Endothelial cell (in vitro differentiated cells): ENCODE measurements at regions not wholly inside any gene's neighbourhood (a gene's known extent, or its start where the extent isn't known, plus 50 kb on each side); places are given as distances from the start of the nearest gene placed in this dataset.

Source experiments
- DNase-seq: peaks from one replicate; pipeline ENCODE4 v3.0.0; 2021; ENCODE audit warnings: low spot score
- H3K27ac Mint-ChIP-seq: one replicate; pipeline ENCODE4 v1.8.0; 2021; ENCODE audit warnings: mixed read lengths, inconsistent platforms; ENCODE audit not compliant: unreplicated experiment
- H3K27me3 Mint-ChIP-seq: one replicate; pipeline ENCODE4 v1.8.0; 2021; ENCODE audit warnings: mild to moderate bottlenecking, moderate library complexity, mixed read lengths, inconsistent platforms; ENCODE audit not compliant: unreplicated experiment
- H3K36me3 Mint-ChIP-seq: one replicate; pipeline ENCODE4 v1.8.0; 2021; ENCODE audit warnings: mild to moderate bottlenecking, low read depth, mixed read lengths, inconsistent platforms; ENCODE audit not compliant: unreplicated experiment
- H3K4me1 Mint-ChIP-seq: one replicate; pipeline ENCODE4 v1.8.0; 2021; ENCODE audit warnings: mild to moderate bottlenecking, mixed read lengths, inconsistent platforms; ENCODE audit not compliant: unreplicated experiment
- H3K4me3 Mint-ChIP-seq: one replicate; pipeline ENCODE4 v1.8.0; 2021; ENCODE audit warnings: mild to moderate bottlenecking, mixed read lengths, inconsistent platforms; ENCODE audit not compliant: unreplicated experiment
- H3K9me3 Mint-ChIP-seq: one replicate; pipeline ENCODE4 v1.8.0; 2021; ENCODE audit warnings: mixed read lengths, inconsistent platforms; ENCODE audit not compliant: unreplicated experiment
- CTCF ChIP-seq: fragments of 200-600 bp; sonication (generic); IDR thresholded peaks from one replicate; pipeline ENCODE4 v1.5.0; 2021; ENCODE audit warnings: antibody characterized with exemption; ENCODE audit not compliant: unreplicated experiment

DNA sequence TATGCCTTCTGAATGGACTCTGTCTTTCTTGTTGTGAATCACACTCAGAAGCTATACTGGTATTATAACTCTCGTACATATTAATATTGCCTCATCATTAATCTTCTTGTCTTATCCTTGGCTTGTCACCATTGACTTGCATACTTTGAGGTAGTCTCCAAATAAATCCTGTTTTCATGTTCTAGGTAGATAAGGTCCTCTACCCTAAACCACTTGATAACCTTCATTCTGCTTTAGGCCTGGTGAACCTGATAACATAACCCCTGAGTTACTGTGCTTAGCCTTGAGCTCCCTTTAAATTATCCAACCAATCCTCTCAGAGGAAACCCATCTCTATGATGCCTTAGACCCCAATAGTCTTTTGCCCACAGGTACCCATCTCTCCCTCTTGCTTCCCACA lies 1162.3 kb downstream of the SLITRK1 start:
- no peak for DNase-seq
- no peaks in the 10 kb centered on the region for H3K4me1 Mint-ChIP-seq
- no peaks in the 10 kb centered on the region for H3K36me3 Mint-ChIP-seq
- no peaks in the 10 kb centered on the region for H3K27me3 Mint-ChIP-seq
- no peaks in the 10 kb centered on the region for H3K9me3 Mint-ChIP-seq
- H3K4me3 Mint-ChIP-seq: no peak overlapping the region
- H3K27ac Mint-ChIP-seq: no peak overlapping the region
- no peak for TF ChIP-seq CTCF

- H3K27me3 Mint-ChIP-seq: no peaks in the 10 kb centered on the region
- H3K4me1 Mint-ChIP-seq: no peaks in the 10 kb centered on the region
- H3K27ac Mint-ChIP-seq: no peak overlapping the region
- no peaks in the 10 kb centered on the region for H3K36me3 Mint-ChIP-seq
- DNase-seq: no peak
- no peaks in the 10 kb centered on the region for H3K9me3 Mint-ChIP-seq
- TF ChIP-seq CTCF: no peak
- H3K4me3 Mint-ChIP-seq: no peak overlapping the region
Observed at GRCh38 chr13:82717249-82717648, 1165.0 kb downstream of the SLITRK1 start.

- DNase-seq: no peak
- TF ChIP-seq CTCF: no peak
- Mint-ChIP-seq H3K36me3 (no peaks in the 10 kb centered on the region), H3K4me3 (no peak overlapping the region), H3K9me3 (no peaks in the 10 kb centered on the region), H3K4me1 (no peaks in the 10 kb centered on the region), H3K27me3 (no peaks in the 10 kb centered on the region), H3K27ac (no peak overlapping the region)
Observed at GRCh38 chr13:82713687-82714405, 1168.4 kb downstream of the SLITRK1 start.

GRCh38 chr13:82702513-82702912 lies 1179.8 kb downstream of the SLITRK1 start:
- Mint-ChIP-seq H3K4me3 (no peak overlapping the region), H3K36me3 (no peaks in the 10 kb centered on the region), H3K9me3 (no peaks in the 10 kb centered on the region), H3K27ac (no peak overlapping the region), H3K27me3 (no peaks in the 10 kb centered on the region), H3K4me1 (no peaks in the 10 kb centered on the region)
- no peak for DNase-seq
- no peak for TF ChIP-seq CTCF

DNA sequence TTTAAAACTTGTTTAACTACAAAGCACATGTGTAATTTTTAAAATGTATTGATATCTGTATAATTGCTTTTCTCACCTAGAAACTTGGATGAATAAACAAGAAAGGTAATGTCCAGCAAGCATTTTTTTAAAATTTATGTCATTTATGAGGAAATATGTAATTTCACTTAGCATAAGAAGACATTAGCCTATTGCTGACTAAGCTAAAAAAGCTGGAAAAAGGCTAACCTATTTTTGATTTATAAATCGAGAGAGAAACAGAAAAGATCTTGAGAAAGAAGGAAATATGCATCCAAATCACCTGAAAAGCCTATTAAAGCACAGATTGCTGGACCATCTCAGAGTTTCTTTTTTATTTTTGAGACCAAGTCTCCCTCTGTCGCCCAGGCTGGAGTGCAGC lies 1181.3 kb downstream of the SLITRK1 start:
- Mint-ChIP-seq H3K4me1 (no peaks in the 10 kb centered on the region), H3K36me3 (no peaks in the 10 kb centered on the region), H3K4me3 (no peak overlapping the region), H3K27ac (no peak overlapping the region), H3K9me3 (no peaks in the 10 kb centered on the region), H3K27me3 (no peaks in the 10 kb centered on the region)
- no peak for DNase-seq
- no peak for TF ChIP-seq CTCF
